Dermis blood vessel endothelial cell (primary cell): ENCODE measurements at regions not wholly inside any gene's neighbourhood (a gene's known extent, or its start where the extent isn't known, plus 50 kb on each side); places are given as distances from the start of the nearest gene placed in this dataset.
A peak's percentile ranks its signal among the peaks of the same experiment; 100 is the strongest.
"Not testable (repeated sequence)": the region's sequence is repeated elsewhere in the genome, so short reads cannot be mapped to it uniquely, and the experiment has no call there.

ENCODE experiments used
- DNase-seq: peaks from one replicate; pipeline ENCODE4 v3.0.0; 2010

GRCh38 chr5:58357121-58357520 lies 102.8 kb downstream of the PLK2 start:
- DNase-seq, result no peak

GRCh38 chr5:58356662-58357061 lies 103.2 kb downstream of the PLK2 start:
- DNase-seq, result no peak

DNA sequence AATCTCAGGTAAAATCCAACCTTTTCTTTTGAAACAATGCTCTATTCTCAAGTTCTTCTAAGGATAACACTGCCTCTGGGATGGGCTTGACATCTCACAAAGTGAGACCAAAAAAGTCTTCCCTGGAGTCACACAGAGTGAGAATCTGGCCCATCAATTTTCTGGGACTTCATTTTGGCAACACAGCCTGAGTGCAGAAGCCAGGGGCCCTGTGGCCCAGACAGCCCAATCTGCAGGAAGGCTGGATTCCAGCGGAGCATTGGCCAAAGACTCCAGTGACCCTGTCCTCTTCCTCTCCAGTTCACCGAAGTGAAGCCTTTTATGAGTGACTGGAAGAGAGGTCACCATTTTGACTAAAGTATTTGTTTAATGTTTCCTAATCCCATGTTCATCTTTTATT lies 105.1 kb downstream of the PLK2 start:
- DNase-seq, result no peak

DNA sequence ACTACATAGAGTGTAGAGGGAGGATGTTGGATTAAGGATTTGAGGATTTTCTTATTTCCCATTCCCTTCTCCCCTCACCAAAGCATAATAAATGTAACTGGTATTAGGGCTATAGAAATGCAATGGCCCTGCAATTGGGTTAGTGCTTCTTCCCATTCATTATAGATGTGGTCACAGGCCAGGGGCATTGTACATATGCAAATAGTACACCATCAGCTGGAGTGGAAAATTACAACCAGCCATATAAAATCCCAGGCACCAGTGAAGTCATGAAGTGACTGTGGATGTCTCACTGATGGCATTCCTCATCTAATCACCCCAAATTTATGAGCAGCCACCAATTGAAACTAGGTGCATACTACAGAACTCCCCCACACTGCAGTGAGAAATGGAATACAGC lies 105.9 kb downstream of the PLK2 start:
- DNase-seq, result no peak

GRCh38 chr5:58351190-58351589 lies 108.7 kb downstream of the PLK2 start:
- DNase-seq, result no peak

GRCh38 chr5:58348996-58349728 lies 110.7 kb downstream of the PLK2 start:
- DNase-seq, result no peak

GRCh38 chr5:58346041-58346440 lies 113.8 kb downstream of the PLK2 start:
- peak; percentile 54 for DNase-seq

DNA sequence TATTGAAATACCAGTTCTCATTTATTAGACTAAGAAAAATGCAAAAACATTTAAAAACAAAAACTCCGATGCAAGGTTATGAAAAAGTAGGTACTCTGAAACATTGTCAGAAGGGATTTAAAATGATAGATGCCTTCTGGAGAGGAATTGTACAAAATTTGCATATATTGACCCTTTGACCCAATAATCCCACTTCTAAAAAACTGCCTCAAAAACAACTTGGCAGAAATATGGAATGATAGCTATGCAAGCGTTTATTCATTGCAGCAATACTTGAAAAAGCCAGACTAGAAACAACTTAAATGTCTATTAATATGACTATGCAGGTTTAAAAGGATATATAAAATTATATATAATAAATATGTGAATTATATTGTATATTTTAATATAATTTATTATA lies 118.4 kb downstream of the PLK2 start:
- DNase-seq, result no peak

GRCh38 chr5:58335518-58335917 lies 124.4 kb downstream of the PLK2 start:
- peak; percentile 15 for DNase-seq

- DNase-seq, result no peak
Observed at GRCh38 chr5:58334035-58334434, 125.9 kb downstream of the PLK2 start.

DNA sequence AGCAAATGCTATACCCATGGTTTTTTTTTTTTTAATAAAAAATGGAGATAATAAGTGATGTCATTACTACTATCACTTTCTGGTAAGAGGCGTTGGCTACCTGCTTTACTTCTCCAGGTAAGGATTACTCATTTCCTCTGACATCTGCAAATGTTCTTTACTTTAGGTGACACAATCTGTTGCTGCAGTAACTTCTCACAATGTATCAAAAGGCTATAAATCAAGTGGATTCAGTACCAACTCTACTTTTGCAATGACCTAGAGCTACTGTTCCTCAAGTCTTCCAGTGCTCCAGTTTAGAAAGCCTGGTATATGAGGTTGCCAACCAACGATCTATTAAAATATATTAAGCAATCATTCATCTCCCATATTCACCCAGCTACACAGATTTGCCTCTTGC lies 129.1 kb downstream of the PLK2 start:
- DNase-seq, result no peak

GRCh38 chr5:58327289-58327688 lies 132.6 kb downstream of the PLK2 start:
- DNase-seq, result no peak

DNA sequence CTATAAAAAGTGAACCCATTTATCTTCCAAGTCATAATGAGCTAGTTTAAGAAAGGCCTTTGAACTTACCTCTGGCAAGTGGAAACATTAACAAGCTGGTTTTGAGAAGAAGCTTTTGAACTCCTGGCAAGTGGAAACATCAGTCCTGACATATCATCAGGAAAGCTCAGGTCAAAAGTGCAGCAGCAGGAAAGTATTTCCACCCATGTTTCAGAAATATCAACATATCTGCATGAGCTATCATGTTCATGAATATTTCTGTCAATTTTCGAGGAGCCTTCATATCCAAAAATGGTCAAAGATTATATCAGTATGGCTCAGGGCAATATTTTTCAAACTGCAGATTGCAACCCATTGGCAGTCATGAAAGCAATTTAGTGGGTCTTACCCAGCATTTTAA lies 133.9 kb downstream of the PLK2 start:
- DNase-seq, result no peak

DNA sequence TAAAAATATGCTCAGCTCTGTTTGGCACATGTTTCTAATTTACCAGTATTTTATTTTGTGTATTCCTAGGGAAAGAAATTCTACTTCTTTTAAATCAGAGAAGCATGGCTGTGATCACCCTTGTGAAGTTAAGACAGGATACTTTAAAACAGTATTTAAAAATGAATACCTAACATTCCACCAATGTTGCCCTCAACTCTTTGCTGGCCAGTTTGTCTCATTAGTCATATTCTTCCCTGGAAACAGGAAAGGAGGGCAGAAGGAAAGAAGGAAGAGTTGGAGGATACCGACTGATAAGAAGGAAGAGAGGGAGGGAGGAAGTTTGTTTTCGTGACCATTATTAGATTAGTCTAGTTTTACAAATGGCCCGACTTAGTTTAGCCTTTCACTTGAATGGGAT lies 137.4 kb downstream of the PLK2 start:
- peak; percentile 25 for DNase-seq

DNA sequence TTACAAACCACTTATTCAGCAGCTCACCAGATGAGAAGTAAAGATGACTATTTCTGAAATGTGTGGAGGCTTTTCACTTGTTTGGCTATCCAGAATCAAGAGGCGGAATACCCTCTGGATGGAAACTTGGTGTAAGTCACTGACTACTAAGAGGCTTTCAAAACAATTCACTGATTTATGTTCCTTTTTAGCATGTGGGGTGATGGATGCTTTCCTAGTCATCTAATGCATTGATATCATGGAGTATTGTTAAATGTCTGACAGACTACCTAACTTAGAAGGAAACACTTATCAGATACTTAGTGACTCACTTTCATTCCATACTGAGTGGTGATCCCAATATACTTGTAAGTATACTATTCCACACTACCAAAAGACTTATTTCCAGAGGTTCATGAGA lies 141.4 kb downstream of the PLK2 start:
- DNase-seq, result peak; percentile 31

DNA sequence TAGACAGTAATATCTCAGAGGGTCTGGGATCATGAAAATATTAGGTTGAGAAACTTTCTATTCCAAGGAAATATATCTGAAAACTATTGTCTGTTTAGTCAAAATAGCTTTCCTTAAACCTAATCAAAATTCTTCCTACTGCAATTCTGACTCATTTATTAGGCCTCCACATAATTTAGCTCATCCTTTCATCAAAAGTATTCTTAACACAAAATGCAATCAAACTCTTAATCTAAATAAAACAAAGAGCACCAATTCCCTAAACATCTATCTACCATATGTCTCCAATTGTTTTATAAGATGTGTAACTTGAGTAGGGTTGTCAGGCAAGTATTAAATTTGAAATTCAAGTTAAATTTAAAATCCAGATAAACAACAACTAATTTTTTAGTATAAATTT lies 142.1 kb downstream of the PLK2 start:
- DNase-seq, result no peak

DNA sequence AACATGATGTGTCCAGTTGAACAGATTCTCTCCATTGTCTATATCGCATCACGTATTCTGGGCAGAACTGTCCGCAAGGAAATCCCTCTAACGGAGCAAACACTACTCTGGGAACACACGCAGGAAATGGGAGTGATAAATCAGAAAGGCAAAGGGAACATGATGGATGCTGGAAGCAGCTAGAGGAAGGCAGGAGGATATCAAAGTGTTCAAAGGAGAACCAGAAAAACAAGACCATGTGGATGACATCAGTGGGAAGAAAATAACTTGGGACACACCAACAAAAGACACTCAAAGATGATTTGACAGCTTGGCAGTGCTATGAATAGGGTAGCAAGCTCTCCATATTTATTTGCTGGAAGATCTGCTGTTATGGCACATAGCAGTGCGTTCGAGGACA lies 142.9 kb downstream of the PLK2 start:
- peak; percentile 66 for DNase-seq

DNA sequence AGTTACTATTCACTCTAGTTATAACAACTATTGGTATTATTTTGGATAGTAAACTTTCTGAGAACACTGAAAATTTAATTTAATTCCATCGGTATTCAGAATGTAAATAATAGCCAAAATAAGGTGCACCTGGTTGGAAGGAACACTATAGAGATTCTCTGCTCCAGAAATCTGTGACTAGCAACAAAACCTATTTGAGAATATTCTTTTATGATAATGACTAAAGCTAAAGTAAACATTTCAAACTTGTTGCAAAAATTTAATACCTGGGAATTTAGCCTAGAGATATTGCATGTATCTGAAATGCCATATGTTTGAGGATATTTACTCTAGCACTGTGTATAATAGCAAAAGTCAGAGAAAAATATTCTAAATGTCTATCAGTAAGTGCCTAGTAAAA lies 144.1 kb downstream of the PLK2 start:
- DNase-seq, result no peak

DNA sequence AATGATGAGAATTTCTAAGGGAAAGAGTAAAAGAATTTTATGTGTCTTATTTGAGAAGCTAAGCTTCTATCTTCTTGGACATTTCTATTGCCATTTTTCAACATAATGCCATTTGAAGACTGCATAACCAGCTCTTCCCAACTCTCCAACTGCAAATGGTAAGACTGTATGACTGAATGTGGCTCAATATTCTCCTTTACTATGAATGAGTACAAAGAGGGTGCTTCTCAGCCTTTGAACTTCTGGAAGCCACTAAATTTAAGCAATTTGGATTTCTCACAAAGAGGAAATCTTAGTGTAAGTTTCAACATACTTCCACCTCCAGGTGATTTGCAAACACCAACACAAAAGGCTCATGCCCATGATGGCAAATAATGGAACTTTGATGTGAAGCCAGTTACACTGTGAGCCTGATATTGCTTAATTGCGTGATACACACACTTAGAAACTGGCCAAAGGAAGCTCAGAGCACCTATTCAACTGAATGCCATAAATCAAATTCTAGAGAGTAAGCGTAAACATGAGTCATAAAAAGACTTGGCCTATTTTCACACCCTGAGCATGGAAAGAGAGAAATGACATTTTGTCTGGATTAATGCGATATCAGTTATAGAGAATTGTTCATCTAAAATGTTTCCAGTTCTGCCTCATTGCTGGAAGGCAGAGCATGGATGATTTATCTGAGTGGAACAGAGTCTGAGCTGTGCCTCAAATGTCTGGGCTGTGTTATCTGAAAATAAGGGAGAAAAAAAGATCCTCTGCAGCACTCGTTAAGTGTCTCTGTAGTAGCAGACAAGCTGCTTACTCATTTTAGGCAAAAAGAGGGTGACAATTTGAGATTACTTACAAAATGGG lies 145.3 kb downstream of the PLK2 start:
- DNase-seq, result peak; percentile 17

DNA sequence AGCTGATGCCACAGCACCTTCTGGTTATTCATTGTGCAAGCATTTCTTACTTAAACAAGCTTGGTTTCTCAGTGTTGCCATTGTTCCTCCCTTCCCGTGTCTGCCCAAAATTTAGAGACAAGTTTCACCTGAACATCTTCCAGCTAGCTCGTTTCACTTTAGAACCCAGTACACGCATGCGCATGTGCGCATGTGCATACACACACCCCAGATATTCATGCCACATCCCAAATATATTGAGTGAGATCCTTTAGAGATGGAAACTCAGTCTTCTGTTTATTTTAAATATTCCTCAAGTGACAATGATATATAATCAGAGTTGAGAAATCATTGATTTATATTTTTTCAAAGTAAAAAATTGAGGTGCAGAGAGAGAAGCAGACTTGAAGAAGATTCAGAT lies 147.6 kb downstream of the PLK2 start:
- DNase-seq, result no peak

GRCh38 chr5:58311526-58311925 lies 148.4 kb downstream of the PLK2 start:
- peak; percentile 45 for DNase-seq

GRCh38 chr5:58308384-58308783 lies 151.5 kb downstream of the PLK2 start:
- DNase-seq, result not testable (repeated sequence)

DNA sequence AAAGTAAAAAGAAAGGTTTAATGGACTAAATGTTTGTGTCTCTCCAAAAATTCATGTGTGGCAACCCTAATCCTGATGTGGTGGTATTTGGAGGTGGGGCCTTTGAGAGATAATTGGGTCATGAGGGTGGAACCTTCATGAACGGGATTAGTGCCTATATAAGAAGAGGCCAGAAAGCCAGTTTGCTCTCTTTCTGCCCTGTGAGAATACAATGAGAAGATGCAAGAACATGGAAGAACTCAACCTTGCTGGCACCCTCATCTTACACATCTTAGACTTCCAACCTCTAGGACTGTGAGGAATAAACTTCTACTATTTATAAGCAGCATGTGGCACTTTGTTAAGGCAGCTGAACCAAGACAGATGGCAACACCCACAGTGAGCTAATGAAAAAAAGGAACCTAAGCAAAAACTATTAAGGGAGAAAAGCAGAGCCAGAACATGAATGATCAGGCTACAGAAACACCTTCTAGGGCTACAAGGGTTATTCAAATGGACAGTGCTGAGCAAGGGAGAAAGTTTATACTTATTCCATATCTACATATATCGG lies 159.5 kb downstream of the PLK2 start:
- no peak for DNase-seq

- DNase-seq, result no peak
Observed at GRCh38 chr5:58299256-58299655, 160.6 kb downstream of the PLK2 start.
